ENCODE measurements at regions not wholly inside any gene's neighbourhood (a gene's known extent, or its start where the extent isn't known, plus 50 kb on each side); places are given as distances from the start of the nearest gene placed in this dataset.

GRCh38 chr6:104527761-104528415 is 331.8 kb downstream of the HACE1 start:
- no peak for TF ChIP-seq CTCF (IDR thresholded peaks at IDR 0.05; ENCODE audit: low read depth, low read length, missing input control)
- no peak for TF ChIP-seq ATF3 (IDR thresholded peaks at IDR 0.05)
- TF ChIP-seq TAF1 (conservative IDR thresholded peaks at IDR 0.05), result no peak
- no peak for TF ChIP-seq EGR1 (IDR thresholded peaks at IDR 0.05; ENCODE audit: low read depth in 2 of 2)
- peak; percentile 41 to 54 for TF ChIP-seq RAD21 (IDR thresholded peaks at IDR 0.05)
- TF ChIP-seq MAX (IDR thresholded peaks at IDR 0.05), result no peak
- no peak for TF ChIP-seq REST (IDR thresholded peaks at IDR 0.05)
- no peak for TF ChIP-seq SP1 (IDR thresholded peaks at IDR 0.05)
- TF ChIP-seq YY1 (IDR thresholded peaks at IDR 0.05), result no peak
- no peak for TF ChIP-seq FOXA1 (IDR thresholded peaks at IDR 0.05)
- no peak for TF ChIP-seq JUND (IDR thresholded peaks at IDR 0.05)

Data from liver (tissue), 3 donors.